Activated T-cell treated with anti-CD3 and anti-CD28 coated beads, Interleukin-2, amount 50 U/mL, for 4 hours (primary cell): ENCODE measurements at regions not wholly inside any gene's neighbourhood (a gene's known extent, or its start where the extent isn't known, plus 50 kb on each side); places are given as distances from the start of the nearest gene placed in this dataset.

ENCODE experiments used
- ATAC-seq, 2 donors: fragments of 200-7000 bp; cut with Tn5 transposase; one replicate each; pipeline ENCODE4 v1.10.0; 2021
- DNase-seq: peaks from one replicate; pipeline ENCODE4 v3.0.0-alpha.2; 2020
- H3K27me3 Mint-ChIP-seq: one replicate; pipeline ENCODE4 v1.8.0; 2021; ENCODE audit warnings: low read depth, mixed read lengths
- H3K36me3 Mint-ChIP-seq: one replicate; pipeline ENCODE4 v1.8.0; 2022; ENCODE audit warnings: mixed read lengths; ENCODE audit not compliant: insufficient read depth
- H3K4me1 Mint-ChIP-seq: one replicate; pipeline ENCODE4 v1.8.0; 2021; ENCODE audit warnings: low read depth, mixed read lengths
- H3K4me3 Mint-ChIP-seq: one replicate; pipeline ENCODE4 v1.8.0; 2021; ENCODE audit warnings: mild to moderate bottlenecking, moderate library complexity, mixed read lengths
- H3K9me3 Mint-ChIP-seq: one replicate; pipeline ENCODE4 v1.8.0; 2021; ENCODE audit warnings: mixed read lengths

DNA sequence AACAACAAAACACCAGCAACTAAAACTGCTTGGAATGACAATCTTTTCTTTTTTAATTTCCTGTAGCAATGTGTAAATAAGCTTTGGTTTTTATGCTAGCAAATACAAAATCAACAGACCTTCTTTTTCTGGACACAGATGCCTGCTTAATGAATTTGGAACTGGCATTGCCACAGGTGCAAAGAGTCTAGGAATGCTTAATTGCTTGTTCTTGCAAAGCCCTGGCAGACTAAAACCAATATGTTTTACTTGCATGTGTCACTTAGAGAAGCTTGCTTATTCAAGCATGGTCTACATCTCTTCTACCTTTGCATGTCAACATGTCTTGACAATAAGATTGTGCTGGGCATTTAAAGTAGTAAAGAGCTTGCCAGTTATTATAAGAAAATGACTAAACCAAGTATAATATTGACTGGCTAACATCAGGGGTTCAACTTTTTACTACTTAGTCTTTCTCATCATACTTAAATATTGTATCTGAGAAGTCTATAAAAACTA is 656.7 kb upstream of the NDST4 start:
- ATAC-seq (no peak), DNase-seq (no peak)
- no peaks in the 10 kb centered on the region for H3K4me1 Mint-ChIP-seq
- H3K36me3 Mint-ChIP-seq, result no peaks in the 10 kb centered on the region
- H3K4me3 Mint-ChIP-seq, result no peak overlapping the region
- no peaks in the 10 kb centered on the region for H3K27me3 Mint-ChIP-seq
- no peaks in the 10 kb centered on the region for H3K9me3 Mint-ChIP-seq

DNA sequence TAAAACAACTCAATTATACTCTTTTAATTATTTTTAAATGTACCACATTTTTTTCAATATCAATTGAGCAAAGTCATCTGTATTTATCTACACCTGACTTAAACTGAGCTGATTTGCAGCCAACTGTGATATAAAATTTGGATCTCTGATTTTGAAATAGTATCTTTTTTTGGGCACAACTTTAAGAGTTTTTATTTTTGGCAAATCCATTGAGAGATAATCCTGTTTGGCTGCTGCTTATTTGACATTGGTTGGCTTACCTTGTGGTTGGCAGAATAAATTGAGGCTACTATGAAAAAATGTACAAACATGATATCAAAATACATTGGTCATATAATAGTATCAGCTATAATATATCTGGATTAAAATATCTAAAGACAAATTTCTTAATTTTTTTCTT is 656.0 kb upstream of the NDST4 start:
- Mint-ChIP-seq H3K9me3 (no peaks in the 10 kb centered on the region), H3K4me1 (no peaks in the 10 kb centered on the region), H3K27me3 (no peaks in the 10 kb centered on the region), H3K36me3 (no peaks in the 10 kb centered on the region), H3K4me3 (no peak overlapping the region)
- ATAC-seq (no peak), DNase-seq (no peak)

DNA sequence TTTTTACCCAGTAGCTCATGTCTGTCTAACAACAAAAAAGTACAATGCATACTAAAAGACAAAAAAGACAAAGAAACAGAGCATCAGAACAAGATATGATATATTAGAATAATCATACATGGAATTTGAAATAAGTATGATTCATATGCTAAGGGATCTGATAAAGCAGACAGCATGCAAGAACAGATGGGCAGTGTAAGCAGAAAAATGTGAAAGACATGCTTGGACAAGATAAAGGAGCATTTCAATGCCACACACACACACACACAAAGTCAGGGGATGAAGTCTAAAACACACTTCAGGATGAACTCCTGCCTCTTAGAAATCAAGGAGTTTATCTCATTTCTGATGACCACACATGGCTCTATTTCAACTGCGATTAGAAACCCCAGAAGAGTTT is 649.6 kb upstream of the NDST4 start:
- no peak overlapping the region for H3K4me3 Mint-ChIP-seq
- ATAC-seq, result no peak
- no peak for DNase-seq

DNA sequence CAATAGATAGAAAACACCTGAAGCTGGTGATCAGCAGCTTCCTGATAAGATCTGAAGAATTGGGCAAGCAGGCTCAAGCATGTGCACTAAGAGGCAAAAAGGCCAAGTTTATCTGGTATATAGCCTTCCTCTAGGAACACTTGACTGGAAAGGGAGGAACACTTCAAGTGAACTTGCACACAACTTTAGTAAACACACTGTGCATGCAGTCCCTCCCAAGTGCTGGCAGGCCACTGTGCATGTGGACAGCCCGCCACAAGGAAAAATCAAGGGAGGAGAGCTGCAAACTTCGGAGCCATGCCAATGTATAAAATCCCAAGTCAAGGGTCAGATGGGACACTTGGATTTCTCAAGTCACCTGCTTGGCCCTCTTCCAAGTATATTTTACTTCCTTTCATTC is 645.8 kb upstream of the NDST4 start:
- no peaks in the 10 kb centered on the region for H3K36me3 Mint-ChIP-seq
- no peaks in the 10 kb centered on the region for H3K27me3 Mint-ChIP-seq
- H3K9me3 Mint-ChIP-seq, result peaks cover 8% of the 10 kb centered on the region
- no peak for DNase-seq
- ATAC-seq, result no peak
- H3K4me1 Mint-ChIP-seq, result no peaks in the 10 kb centered on the region
- no peak overlapping the region for H3K4me3 Mint-ChIP-seq

More for the DNA sequence above, 649.6 kb upstream of the NDST4 start:
- Mint-ChIP-seq H3K4me1 (no peaks in the 10 kb centered on the region), H3K36me3 (no peaks in the 10 kb centered on the region), H3K9me3 (peaks cover 3% of the 10 kb centered on the region), H3K27me3 (no peaks in the 10 kb centered on the region)

DNA sequence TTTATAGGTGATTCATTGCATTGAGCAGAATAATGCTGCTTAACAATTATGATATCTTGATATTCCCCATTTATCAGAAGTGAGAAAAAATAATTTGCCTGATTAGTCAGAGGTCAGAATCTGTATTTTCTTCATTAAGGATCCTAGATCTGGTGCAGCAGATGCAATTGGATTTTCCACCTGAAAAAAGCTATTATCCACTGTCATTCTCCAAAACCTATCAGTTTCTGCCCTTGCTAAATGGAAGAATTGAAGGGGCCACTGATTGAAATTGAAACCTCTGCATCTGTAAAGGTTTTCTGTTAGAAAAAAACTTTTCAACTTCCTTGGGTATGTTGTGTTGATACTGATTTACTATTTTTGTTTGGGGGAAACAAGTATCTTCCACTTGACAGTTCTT is 636.0 kb upstream of the NDST4 start:
- Mint-ChIP-seq H3K36me3 (no peaks in the 10 kb centered on the region), H3K9me3 (peaks cover 12% of the 10 kb centered on the region), H3K4me1 (no peaks in the 10 kb centered on the region), H3K4me3 (no peak overlapping the region), H3K27me3 (no peaks in the 10 kb centered on the region)
- DNase-seq (no peak), ATAC-seq (no peak)

DNA sequence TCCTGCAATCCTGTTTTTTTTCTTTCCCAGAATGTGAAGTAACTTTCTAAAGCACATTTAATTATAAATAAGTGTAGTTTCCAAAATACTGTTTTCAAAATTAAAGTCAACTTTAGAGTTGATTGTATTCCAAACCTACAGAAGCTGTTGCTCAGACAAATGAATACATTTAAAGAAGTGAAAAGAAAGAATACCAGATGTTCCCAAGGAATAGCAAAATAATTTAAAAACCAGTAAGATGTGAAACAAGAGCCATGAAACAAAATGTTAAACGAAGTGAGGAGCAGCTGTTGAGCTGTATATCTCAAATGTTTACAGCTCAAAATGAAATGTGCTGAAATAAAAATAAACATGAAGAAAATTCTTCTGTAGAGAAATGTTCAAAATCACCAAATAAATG is 627.4 kb upstream of the NDST4 start:
- H3K4me3 Mint-ChIP-seq, result no peak overlapping the region
- no peaks in the 10 kb centered on the region for H3K9me3 Mint-ChIP-seq
- no peaks in the 10 kb centered on the region for H3K27me3 Mint-ChIP-seq
- DNase-seq (no peak), ATAC-seq (no peak)
- H3K4me1 Mint-ChIP-seq, result no peaks in the 10 kb centered on the region
- H3K36me3 Mint-ChIP-seq, result no peaks in the 10 kb centered on the region

DNA sequence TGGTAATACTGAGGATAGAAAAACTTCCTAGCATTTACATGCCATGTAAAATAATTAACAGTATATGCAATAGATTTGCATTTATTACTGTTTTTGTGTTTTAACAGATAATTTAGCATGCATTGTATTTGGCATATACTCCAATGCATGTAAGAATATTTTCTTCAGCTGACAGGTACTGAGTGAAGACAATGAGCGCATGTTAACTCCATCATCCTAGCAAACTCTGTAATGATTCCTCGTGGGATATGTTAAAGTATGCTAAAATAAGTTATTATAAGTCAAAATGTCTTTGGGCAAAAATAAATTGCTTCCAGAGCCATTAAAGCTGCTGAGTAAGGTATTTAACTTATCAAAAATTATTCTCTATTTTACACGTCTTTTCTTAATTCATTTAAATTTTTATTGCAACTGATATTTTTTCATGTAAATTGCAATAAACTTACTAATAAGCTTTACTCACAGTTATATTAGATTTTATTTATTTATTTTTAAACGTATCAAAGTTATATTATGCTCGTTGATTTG is 616.4 kb upstream of the NDST4 start:
- H3K27me3 Mint-ChIP-seq, result no peaks in the 10 kb centered on the region
- H3K9me3 Mint-ChIP-seq, result peaks cover 8% of the 10 kb centered on the region
- no peak for DNase-seq
- H3K4me1 Mint-ChIP-seq, result no peaks in the 10 kb centered on the region
- no peak for ATAC-seq
- no peaks in the 10 kb centered on the region for H3K36me3 Mint-ChIP-seq
- H3K4me3 Mint-ChIP-seq, result no peak overlapping the region

DNA sequence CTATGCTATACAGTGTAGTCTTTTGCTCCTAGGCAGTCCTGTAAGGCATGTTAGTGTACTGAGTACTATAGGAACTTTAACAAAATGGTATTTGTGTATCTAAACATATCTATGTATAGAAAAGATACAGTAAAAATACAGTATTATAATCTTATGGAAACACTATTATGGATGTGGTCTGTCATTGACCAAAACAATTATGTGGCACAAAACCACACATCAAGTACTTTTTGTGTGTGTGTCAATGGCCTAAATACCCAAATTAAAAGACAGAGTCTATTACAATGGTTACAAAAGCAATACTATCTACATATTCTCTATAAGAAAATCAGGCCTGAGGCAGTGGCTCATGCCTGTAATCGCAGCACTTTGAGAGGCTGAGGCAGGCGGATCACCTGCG is 610.2 kb upstream of the NDST4 start:
- H3K27me3 Mint-ChIP-seq, result no peaks in the 10 kb centered on the region
- no peaks in the 10 kb centered on the region for H3K36me3 Mint-ChIP-seq
- H3K4me1 Mint-ChIP-seq, result no peaks in the 10 kb centered on the region
- DNase-seq, result no peak
- no peak overlapping the region for H3K4me3 Mint-ChIP-seq
- no peak for ATAC-seq
- peaks cover 3% of the 10 kb centered on the region for H3K9me3 Mint-ChIP-seq

DNA sequence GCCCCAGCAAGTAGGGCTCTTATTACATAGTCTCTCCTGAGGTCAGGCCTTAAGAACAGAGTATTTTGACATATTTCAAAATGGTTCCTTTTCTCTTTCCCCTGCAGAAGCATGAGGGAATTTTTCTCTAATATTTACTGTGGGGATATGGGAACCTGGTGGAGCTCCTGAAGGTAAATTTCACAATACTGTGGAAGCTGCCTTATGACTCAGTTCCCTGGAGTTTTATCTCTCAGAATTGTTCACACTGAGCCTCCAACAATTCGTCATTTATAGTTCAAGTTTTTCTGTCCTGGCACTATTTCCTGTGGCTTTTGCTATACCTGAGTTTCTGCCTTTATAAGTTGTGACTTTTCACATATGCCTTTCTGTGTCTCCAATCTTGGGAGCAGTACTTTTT is 607.2 kb upstream of the NDST4 start:
- no peaks in the 10 kb centered on the region for H3K27me3 Mint-ChIP-seq
- H3K4me3 Mint-ChIP-seq, result no peak overlapping the region
- H3K36me3 Mint-ChIP-seq, result no peaks in the 10 kb centered on the region
- DNase-seq (no peak), ATAC-seq (no peak)
- no peaks in the 10 kb centered on the region for H3K9me3 Mint-ChIP-seq
- no peaks in the 10 kb centered on the region for H3K4me1 Mint-ChIP-seq

DNA sequence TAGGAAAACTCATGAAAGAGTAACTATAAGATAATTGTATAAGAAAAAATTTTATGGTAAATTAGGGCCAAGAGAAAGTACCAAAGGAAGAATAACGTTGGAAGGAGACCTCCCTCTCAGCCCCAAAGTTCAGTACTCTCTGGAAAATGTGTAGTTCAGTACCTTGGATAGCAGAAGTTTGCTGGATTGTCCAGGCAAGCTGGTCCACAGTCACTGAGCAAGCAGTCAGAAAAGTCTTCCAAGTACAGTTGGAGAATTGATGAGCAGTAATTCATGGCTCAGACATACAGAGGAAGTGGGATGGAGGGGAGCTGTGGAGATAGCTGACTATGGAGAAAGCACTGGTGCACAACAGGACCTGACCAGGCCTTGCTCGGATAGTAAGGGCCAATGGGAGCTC is 598.2 kb upstream of the NDST4 start:
- peaks cover 7% of the 10 kb centered on the region for H3K9me3 Mint-ChIP-seq
- no peaks in the 10 kb centered on the region for H3K4me1 Mint-ChIP-seq
- H3K36me3 Mint-ChIP-seq, result no peaks in the 10 kb centered on the region
- no peaks in the 10 kb centered on the region for H3K27me3 Mint-ChIP-seq
- DNase-seq, result no peak
- ATAC-seq, result no peak
- H3K4me3 Mint-ChIP-seq, result no peak overlapping the region

DNA sequence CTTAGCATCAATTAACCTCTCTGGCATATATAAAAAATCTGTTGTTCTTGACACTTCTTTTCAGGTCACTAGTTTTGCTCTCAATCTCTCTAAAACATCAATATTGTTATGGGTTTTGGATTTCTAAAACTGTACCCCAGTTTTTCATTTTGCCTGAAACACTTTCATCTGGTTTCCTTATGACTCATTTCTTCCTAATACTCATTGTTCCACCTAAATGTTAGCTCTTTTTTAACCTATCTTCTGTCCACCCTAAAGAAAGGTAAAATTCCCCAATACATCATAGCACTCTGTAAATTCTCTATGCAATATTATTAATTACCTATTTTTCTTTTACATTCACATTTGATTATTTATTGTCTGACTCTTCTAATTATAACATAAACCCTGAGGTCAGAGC is 575.5 kb upstream of the NDST4 start:
- no peak overlapping the region for H3K4me3 Mint-ChIP-seq
- H3K4me1 Mint-ChIP-seq, result no peaks in the 10 kb centered on the region
- ATAC-seq (no peak), DNase-seq (no peak)
- H3K36me3 Mint-ChIP-seq, result no peaks in the 10 kb centered on the region
- H3K9me3 Mint-ChIP-seq, result peaks cover 14% of the 10 kb centered on the region
- H3K27me3 Mint-ChIP-seq, result no peaks in the 10 kb centered on the region

DNA sequence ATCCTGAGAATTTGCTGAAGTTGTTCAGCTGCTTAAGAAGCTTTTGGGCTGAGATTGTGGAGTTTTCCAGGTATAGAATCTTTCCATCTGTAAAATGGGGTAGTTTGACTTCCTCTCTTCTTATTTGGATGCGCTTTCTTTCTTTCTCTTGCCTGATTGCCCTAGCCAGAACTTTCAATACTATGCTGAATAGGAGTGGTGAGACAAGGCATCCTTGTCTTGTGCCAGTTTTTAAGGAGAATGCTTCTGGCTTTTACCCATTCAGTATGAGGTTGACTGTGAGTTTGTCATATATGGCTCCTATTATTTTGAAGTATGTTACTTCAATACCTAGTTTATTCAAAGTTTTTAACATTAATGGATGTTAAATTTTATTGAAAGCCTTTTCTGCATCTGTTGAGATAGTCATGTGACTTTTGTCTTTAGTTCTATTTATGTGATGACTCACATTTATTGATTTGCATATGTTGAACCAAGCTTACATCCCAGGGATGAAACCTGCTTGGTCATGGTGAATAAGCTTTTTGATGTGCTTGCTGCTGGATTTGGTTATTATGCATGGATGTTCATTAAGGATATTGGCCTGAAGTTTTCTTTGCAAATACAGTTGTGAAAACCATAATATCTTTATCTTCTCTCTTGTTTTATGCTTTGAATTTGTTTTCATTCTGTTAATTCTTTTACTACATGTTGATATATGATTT is 573.8 kb upstream of the NDST4 start:
- Mint-ChIP-seq H3K4me1 (no peaks in the 10 kb centered on the region), H3K36me3 (no peaks in the 10 kb centered on the region), H3K4me3 (no peak overlapping the region), H3K9me3 (peaks cover 11% of the 10 kb centered on the region), H3K27me3 (no peaks in the 10 kb centered on the region)
- DNase-seq (no peak), ATAC-seq (no peak)

DNA sequence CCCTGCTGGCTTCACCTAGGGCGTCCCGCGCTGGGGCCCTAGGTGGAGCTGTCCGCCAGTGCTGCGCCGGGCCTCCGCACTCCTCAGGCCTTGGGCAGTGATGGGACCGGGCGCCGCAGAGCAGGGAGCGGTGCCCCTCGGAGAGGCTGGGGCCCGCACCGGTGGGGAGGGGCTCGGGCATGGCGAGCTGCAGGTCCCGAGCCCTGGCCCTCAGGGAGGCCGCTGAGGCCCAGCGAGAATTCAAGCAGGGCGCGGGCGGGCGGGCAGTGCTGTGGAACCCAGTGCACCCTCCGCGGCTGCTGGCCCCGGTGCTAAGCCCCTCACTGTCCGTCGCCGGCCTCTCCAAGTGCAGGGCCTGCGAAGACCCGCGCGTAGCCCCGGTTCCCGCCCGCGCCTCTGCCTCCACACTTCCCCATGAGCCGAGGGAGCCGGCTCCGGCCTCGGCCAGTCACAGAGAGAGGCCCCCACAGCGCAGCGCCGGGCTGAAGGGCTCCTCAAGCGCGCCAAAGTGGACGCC is 565.1 kb upstream of the NDST4 start:
- DNase-seq, result no peak
- no peaks in the 10 kb centered on the region for H3K36me3 Mint-ChIP-seq
- no peak overlapping the region for H3K4me3 Mint-ChIP-seq

DNA sequence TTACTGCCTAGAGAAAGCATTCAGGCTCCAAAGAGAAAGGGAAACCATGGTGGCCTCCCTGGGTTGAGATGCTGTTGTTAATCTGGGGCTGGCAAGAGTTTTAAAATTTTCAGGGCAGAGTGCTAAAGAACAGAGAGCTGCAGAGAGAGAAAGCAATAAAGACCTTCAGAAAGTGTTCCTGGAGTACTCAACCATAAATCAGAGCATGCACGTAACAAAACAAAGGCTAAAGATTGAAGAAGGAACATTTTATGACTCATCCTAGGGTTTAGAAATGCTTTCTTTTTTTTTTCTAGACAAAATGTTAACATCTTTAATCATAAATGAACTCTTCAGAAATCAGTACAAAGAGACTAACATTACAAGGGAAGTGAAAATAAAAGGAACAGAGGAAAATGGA is 562.3 kb upstream of the NDST4 start:
- no peak for DNase-seq
- H3K36me3 Mint-ChIP-seq, result no peaks in the 10 kb centered on the region
- no peaks in the 10 kb centered on the region for H3K4me1 Mint-ChIP-seq
- H3K4me3 Mint-ChIP-seq, result no peak overlapping the region
- peaks cover 5% of the 10 kb centered on the region for H3K9me3 Mint-ChIP-seq
- no peak for ATAC-seq
- no peaks in the 10 kb centered on the region for H3K27me3 Mint-ChIP-seq

More for the DNA sequence above, 565.1 kb upstream of the NDST4 start:
- Mint-ChIP-seq H3K9me3 (peaks cover 5% of the 10 kb centered on the region), H3K27me3 (no peaks in the 10 kb centered on the region), H3K4me1 (no peaks in the 10 kb centered on the region)
- ATAC-seq, result no peak

DNA sequence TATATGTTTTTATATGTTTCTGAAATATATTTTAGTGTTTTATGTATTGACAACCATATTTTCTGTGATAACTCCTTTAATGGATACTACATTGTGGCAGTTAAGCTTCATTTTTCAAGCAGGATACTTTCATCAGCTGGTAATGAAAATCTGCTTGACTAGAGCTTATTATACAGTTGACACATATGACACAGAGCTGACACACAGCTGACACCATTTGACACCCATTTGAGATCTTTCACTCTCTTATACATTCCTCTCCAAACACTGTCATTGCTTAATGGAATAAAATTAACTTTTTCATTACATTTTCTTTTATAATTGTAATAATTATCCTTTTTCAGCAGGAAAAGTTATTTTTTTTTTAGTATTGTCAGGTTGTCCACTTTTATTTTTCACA is 561.1 kb upstream of the NDST4 start:
- ATAC-seq (no peak), DNase-seq (no peak)
- Mint-ChIP-seq H3K4me1 (no peaks in the 10 kb centered on the region), H3K36me3 (no peaks in the 10 kb centered on the region), H3K9me3 (peaks cover 5% of the 10 kb centered on the region), H3K4me3 (no peak overlapping the region), H3K27me3 (no peaks in the 10 kb centered on the region)
